Fibroblast of mammary gland (primary cell): ENCODE measurements at regions not wholly inside any gene's neighbourhood (a gene's known extent, or its start where the extent isn't known, plus 50 kb on each side); places are given as distances from the start of the nearest gene placed in this dataset.

Source experiments
- DNase-seq: peaks from one replicate; pipeline ENCODE4 v3.0.0-alpha.2; 2010; ENCODE audit warnings: low read depth
- H3K4me3 ChIP-seq: 2 replicates; pipeline ENCODE4 v1.5.1; 2011; ENCODE audit warnings: low read depth, mild to moderate bottlenecking, low read length, moderate library complexity; ENCODE audit not compliant: control insufficient read depth
- CTCF ChIP-seq: conservative IDR thresholded peaks from 2 replicates; pipeline ENCODE4 v1.5.1; 2011; ENCODE audit warnings: low read depth, low read length, inconsistent platforms; ENCODE audit not compliant: control insufficient read depth, insufficient read depth

GRCh38 chr13:111902726-111903125 lies 164.2 kb upstream of the SOX1 start:
- H3K4me3 ChIP-seq, result no peak overlapping the region
- DNase-seq, result no peak
- TF ChIP-seq CTCF, result no peak

GRCh38 chr13:111903143-111903542 lies 163.8 kb upstream of the SOX1 start:
- no peak for DNase-seq
- H3K4me3 ChIP-seq, result no peak overlapping the region
- TF ChIP-seq CTCF, result no peak

GRCh38 chr13:111904166-111904565 lies 162.8 kb upstream of the SOX1 start:
- TF ChIP-seq CTCF, result no peak
- no peak overlapping the region for H3K4me3 ChIP-seq
- DNase-seq, result no peak

DNA sequence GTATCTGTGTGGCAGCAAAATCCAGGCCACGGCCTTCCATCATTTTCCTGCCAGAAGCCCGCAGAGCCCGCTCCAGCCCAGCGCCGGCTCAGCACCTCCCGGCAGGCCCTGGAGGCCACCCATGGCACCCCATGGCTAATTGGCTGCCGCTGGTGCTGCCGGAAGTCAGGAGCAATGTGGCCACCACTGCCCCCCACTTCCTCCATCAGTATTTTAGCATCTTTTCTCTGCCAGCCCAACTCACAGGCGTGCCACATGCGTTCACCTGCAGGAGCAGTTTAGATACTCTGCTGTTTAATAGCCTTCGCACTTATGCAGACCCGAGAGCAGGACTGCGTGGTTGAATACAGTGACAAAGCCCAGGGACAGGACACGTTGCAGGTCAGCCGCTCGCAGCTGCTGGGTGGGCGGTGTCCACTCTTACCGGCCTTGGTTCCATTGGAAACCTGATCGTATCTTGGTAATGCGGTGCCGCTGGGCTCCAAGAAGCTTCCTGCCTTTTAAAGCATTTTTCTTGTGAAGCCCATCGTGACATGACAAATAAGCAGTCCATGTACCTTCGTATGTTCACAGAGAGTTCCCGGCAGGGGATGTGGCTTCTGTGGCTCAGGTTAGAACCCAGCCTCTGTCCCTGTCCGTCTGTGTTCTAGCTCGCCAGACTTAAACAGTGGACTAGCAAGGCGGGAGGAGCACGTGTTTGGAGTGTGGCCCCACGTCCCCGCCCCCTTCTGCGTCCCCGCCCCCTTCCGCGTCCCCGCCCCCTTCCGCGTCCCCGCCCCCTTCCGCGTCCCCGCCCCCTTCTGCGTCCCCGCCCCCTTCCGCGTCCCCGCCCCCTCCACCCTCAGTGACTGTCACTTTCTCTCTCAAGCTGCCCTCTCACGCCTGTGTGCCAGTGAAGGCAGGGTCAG lies 162.0 kb upstream of the SOX1 start:
- DNase-seq, result no peak
- H3K4me3 ChIP-seq, result no peak overlapping the region
- no peak for TF ChIP-seq CTCF

DNA sequence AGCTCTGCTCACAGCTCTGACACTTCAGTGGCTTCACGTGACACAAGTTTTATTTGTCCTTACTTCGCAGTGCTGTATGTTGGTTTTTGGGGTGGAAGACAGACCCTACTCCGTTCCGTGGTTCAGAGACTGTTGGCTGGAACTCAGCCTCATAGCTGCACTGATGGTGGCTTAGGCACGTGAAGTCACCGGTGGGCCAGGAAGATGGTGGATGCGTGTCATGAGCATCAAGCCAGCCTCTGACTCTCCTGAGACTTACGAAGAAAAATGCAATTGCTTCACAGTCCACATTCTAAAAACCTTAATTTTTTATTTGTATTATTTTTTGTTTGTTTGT lies 161.4 kb upstream of the SOX1 start:
- DNase-seq, result no peak
- TF ChIP-seq CTCF, result no peak
- H3K4me3 ChIP-seq, result no peak overlapping the region

- no peak for TF ChIP-seq CTCF
- no peak for DNase-seq
- H3K4me3 ChIP-seq, result no peak overlapping the region
Observed at GRCh38 chr13:111906306-111906705, 160.6 kb upstream of the SOX1 start.
